GOT3 (cell line): ENCODE measurements at regions not wholly inside any gene's neighbourhood (a gene's known extent, or its start where the extent isn't known, plus 50 kb on each side); places are given as distances from the start of the nearest gene placed in this dataset.

Source experiments
- DNase-seq: peaks from one replicate; lab custom pipeline; 2025; ENCODE audit warnings: mixed read lengths; lab: John Stamatoyannopoulos, UW

- DNase-seq: no peak
Observed at GRCh38 chr1:67948151-67949080, 102.0 kb downstream of the DIRAS3 start.

GRCh38 chr1:67947114-67947513 is 103.3 kb downstream of the DIRAS3 start:
- DNase-seq: no peak

GRCh38 chr1:67945733-67946374 is 104.6 kb downstream of the DIRAS3 start:
- DNase-seq: no peak

- no peak for DNase-seq
Observed at GRCh38 chr1:67942274-67942673, 108.2 kb downstream of the DIRAS3 start.

GRCh38 chr1:67941746-67942145 is 108.5 kb upstream of the GNG12 start:
- DNase-seq: no peak

GRCh38 chr1:67941155-67941554 is 107.9 kb upstream of the GNG12 start:
- no peak for DNase-seq

- no peak for DNase-seq
Observed at GRCh38 chr1:67939942-67940341, 106.7 kb upstream of the GNG12 start.

GRCh38 chr1:67939186-67939743 is 106.0 kb upstream of the GNG12 start:
- DNase-seq: no peak

GRCh38 chr1:67937651-67938050 is 104.4 kb upstream of the GNG12 start:
- no peak for DNase-seq

GRCh38 chr1:67937010-67937409 is 103.7 kb upstream of the GNG12 start:
- no peak for DNase-seq

- no peak for DNase-seq
Observed at GRCh38 chr1:67935560-67935959, 102.3 kb upstream of the GNG12 start.

- DNase-seq: no peak
Observed at GRCh38 chr1:67931198-67931597, 97.9 kb upstream of the GNG12 start.

- DNase-seq: no peak
Observed at GRCh38 chr1:67923074-67923473, 89.8 kb upstream of the GNG12 start.

GRCh38 chr1:67921725-67922489 is 88.6 kb upstream of the GNG12 start:
- no peak for DNase-seq

- DNase-seq: no peak
Observed at GRCh38 chr1:67919274-67920072, 86.2 kb upstream of the GNG12 start.

GRCh38 chr1:67918067-67918466 is 84.8 kb upstream of the GNG12 start:
- DNase-seq: no peak

- no peak for DNase-seq
Observed at GRCh38 chr1:67917006-67917405, 83.7 kb upstream of the GNG12 start.

- DNase-seq: no peak
Observed at GRCh38 chr1:67916140-67916886, 83.0 kb upstream of the GNG12 start.

GRCh38 chr1:67909776-67910175 is 76.5 kb upstream of the GNG12 start:
- no peak for DNase-seq

- no peak for DNase-seq
Observed at GRCh38 chr1:67908250-67908936, 75.1 kb upstream of the GNG12 start.
